CD8-positive, alpha-beta memory T cell (primary cell): ENCODE measurements at regions not wholly inside any gene's neighbourhood (a gene's known extent, or its start where the extent isn't known, plus 50 kb on each side); places are given as distances from the start of the nearest gene placed in this dataset.

Source experiments
- CTCF ChIA-PET: fragments of 350-600 bp; sonication (Branson Sonifier 250); formaldehyde crosslinking; loops from one replicate; lab custom pipeline; 2021; ENCODE audit warnings: antibody characterized with exemption; lab: Charles Lee
- POLR2A ChIA-PET: fragments of 350-600 bp; sonication (Branson Sonifier 250); formaldehyde crosslinking; loops from one replicate; lab custom pipeline; 2021; ENCODE audit warnings: antibody characterized with exemption; lab: Charles Lee
- DNase-seq, 5 donors: peaks; one replicate each; pipeline versions ENCODE4 v3.0.0 to v3.0.0-alpha.2; 2020 to 2022; ENCODE audit warnings: mixed read lengths in 1 of 5
- H3K27ac ChIP-seq: one replicate; pipeline ENCODE4 v1.7.0; 2013; ENCODE audit warnings: low read depth, mild to moderate bottlenecking, low read length, moderate library complexity
- H3K27me3 ChIP-seq: 2 replicates; pipeline ENCODE4 v1.7.0; 2013; ENCODE audit warnings: low read length, mild to moderate bottlenecking; ENCODE audit not compliant: insufficient read depth, poor library complexity, severe bottlenecking
- H3K36me3 ChIP-seq: 2 replicates; pipeline ENCODE4 v1.7.0; 2013; ENCODE audit warnings: mild to moderate bottlenecking, low read length, moderate library complexity; ENCODE audit not compliant: insufficient read depth
- H3K4me1 ChIP-seq: 2 replicates; pipeline ENCODE4 v1.7.0; 2013; ENCODE audit warnings: mild to moderate bottlenecking, low read length, moderate library complexity; ENCODE audit not compliant: insufficient read depth
- H3K4me3 ChIP-seq: 2 replicates; pipeline ENCODE4 v1.7.0; 2013; ENCODE audit warnings: mild to moderate bottlenecking, low read length
- H3K9me3 ChIP-seq: 2 replicates; pipeline ENCODE4 v1.7.0; 2013; ENCODE audit warnings: mild to moderate bottlenecking, low read length
- H3K27ac Mint-ChIP-seq, 8 donors: one replicate each; pipeline ENCODE4 v1.8.0; 2020 to 2021; ENCODE audit warnings: mixed read lengths in 8 of 8, mild to moderate bottlenecking in 6 of 8, inconsistent platforms in 3 of 8, moderate library complexity in 3 of 8
- H3K27me3 Mint-ChIP-seq, 2 donors: one replicate each; pipeline ENCODE4 v1.8.0; 2020 to 2021; ENCODE audit warnings: mixed read lengths in 2 of 2, mild to moderate bottlenecking in 1 of 2, moderate library complexity in 1 of 2
- H3K36me3 Mint-ChIP-seq, 3 donors: one replicate each; pipeline ENCODE4 v1.8.0; 2020 to 2021; ENCODE audit warnings: mixed read lengths in 3 of 3, inconsistent platforms in 1 of 3, mild to moderate bottlenecking in 1 of 3
- H3K4me1 Mint-ChIP-seq, 3 donors: one replicate each; pipeline ENCODE4 v1.8.0; 2020 to 2021; ENCODE audit warnings: mixed read lengths in 3 of 3, inconsistent platforms in 1 of 3, mild to moderate bottlenecking in 1 of 3
- H3K4me3 Mint-ChIP-seq, 7 donors: one replicate each; pipeline ENCODE4 v1.8.0; 2020 to 2021; ENCODE audit warnings: mixed read lengths in 7 of 7, mild to moderate bottlenecking in 6 of 7, moderate library complexity in 4 of 7, inconsistent platforms in 2 of 7
- H3K9me3 Mint-ChIP-seq, 5 donors: one replicate each; pipeline ENCODE4 v1.8.0; 2020 to 2022; ENCODE audit warnings: mixed read lengths in 5 of 5, mild to moderate bottlenecking in 3 of 5, moderate library complexity in 2 of 5, inconsistent platforms in 1 of 5

GRCh38 chr7:10815546-10815945 lies 158.1 kb upstream of the PHF14 start:
- no peak overlapping the region for H3K4me3 Mint-ChIP-seq
- no peak overlapping the region for H3K4me3 ChIP-seq
- no peaks in the 10 kb centered on the region for H3K36me3 ChIP-seq
- H3K9me3 Mint-ChIP-seq: peaks cover 0 to 6% (median 0%) of the 10 kb centered on the region in 5 donors
- peaks cover 0 to 11% of the 10 kb centered on the region in 2 donors for H3K27me3 Mint-ChIP-seq
- ChIA-PET POLR2A (no interaction called here), CTCF (no interaction called here)
- no peak overlapping the region for H3K27ac Mint-ChIP-seq
- H3K36me3 Mint-ChIP-seq: no peaks in the 10 kb centered on the region
- no peaks in the 10 kb centered on the region for H3K4me1 Mint-ChIP-seq
- no peak for DNase-seq
- no peaks in the 10 kb centered on the region for H3K27me3 ChIP-seq
- H3K27ac ChIP-seq: no peak overlapping the region
- H3K4me1 ChIP-seq: no peaks in the 10 kb centered on the region
- H3K9me3 ChIP-seq: no peaks in the 10 kb centered on the region

- Mint-ChIP-seq H3K27me3 (no peaks in the 10 kb centered on the region), H3K27ac (no peak overlapping the region), H3K4me1 (no peaks in the 10 kb centered on the region), H3K9me3 (no peaks in the 10 kb centered on the region), H3K4me3 (no peak overlapping the region), H3K36me3 (no peaks in the 10 kb centered on the region)
- Histone ChIP-seq H3K4me3 (no peak overlapping the region), H3K36me3 (no peaks in the 10 kb centered on the region), H3K27ac (no peak overlapping the region), H3K27me3 (no peaks in the 10 kb centered on the region), H3K9me3 (no peaks in the 10 kb centered on the region), H3K4me1 (no peaks in the 10 kb centered on the region)
- ChIA-PET POLR2A (no interaction called here), CTCF (no interaction called here)
- no peak for DNase-seq
Measured at GRCh38 chr7:10821156-10821555, 152.5 kb upstream of the PHF14 start.

- Histone ChIP-seq H3K27ac (no peak overlapping the region), H3K4me3 (no peak overlapping the region), H3K36me3 (no peaks in the 10 kb centered on the region), H3K9me3 (no peaks in the 10 kb centered on the region), H3K27me3 (no peaks in the 10 kb centered on the region), H3K4me1 (no peaks in the 10 kb centered on the region)
- Mint-ChIP-seq H3K9me3 (no peaks in the 10 kb centered on the region), H3K36me3 (no peaks in the 10 kb centered on the region), H3K27ac (no peak overlapping the region), H3K27me3 (no peaks in the 10 kb centered on the region), H3K4me3 (no peak overlapping the region), H3K4me1 (no peaks in the 10 kb centered on the region)
- POLR2A ChIA-PET: no interaction called here
- CTCF ChIA-PET: no interaction called here
- DNase-seq: no peak
Measured at GRCh38 chr7:10824154-10824553, 149.5 kb upstream of the PHF14 start.

- POLR2A ChIA-PET: no interaction called here
- no peak for DNase-seq
- Mint-ChIP-seq H3K4me1 (no peaks in the 10 kb centered on the region), H3K27me3 (no peaks in the 10 kb centered on the region), H3K36me3 (no peaks in the 10 kb centered on the region), H3K9me3 (no peaks in the 10 kb centered on the region), H3K27ac (no peak overlapping the region), H3K4me3 (no peak overlapping the region)
- no peaks in the 10 kb centered on the region for H3K36me3 ChIP-seq
- H3K27ac ChIP-seq: no peak overlapping the region
- no peak overlapping the region for H3K4me3 ChIP-seq
- no peaks in the 10 kb centered on the region for H3K4me1 ChIP-seq
- no peaks in the 10 kb centered on the region for H3K27me3 ChIP-seq
- H3K9me3 ChIP-seq: no peaks in the 10 kb centered on the region
- CTCF ChIA-PET: no interaction called here
Measured at GRCh38 chr7:10838228-10838627, 135.4 kb upstream of the PHF14 start.

- H3K27me3 Mint-ChIP-seq: peaks cover 2 to 11% of the 10 kb centered on the region in 2 donors
- no peaks in the 10 kb centered on the region for H3K4me1 Mint-ChIP-seq
- Histone ChIP-seq H3K4me1 (no peaks in the 10 kb centered on the region), H3K4me3 (no peak overlapping the region), H3K36me3 (no peaks in the 10 kb centered on the region), H3K9me3 (no peaks in the 10 kb centered on the region), H3K27ac (no peak overlapping the region), H3K27me3 (no peaks in the 10 kb centered on the region)
- no peak overlapping the region for H3K27ac Mint-ChIP-seq
- ChIA-PET CTCF (no interaction called here), POLR2A (no interaction called here)
- no peaks in the 10 kb centered on the region for H3K36me3 Mint-ChIP-seq
- H3K9me3 Mint-ChIP-seq: peaks cover 0 to 3% (median 0%) of the 10 kb centered on the region in 5 donors
- no peak for DNase-seq
- H3K4me3 Mint-ChIP-seq: no peak overlapping the region
Measured at GRCh38 chr7:10845225-10845624, 128.4 kb upstream of the PHF14 start.

GRCh38 chr7:10855583-10855982 lies 118.1 kb upstream of the PHF14 start:
- ChIA-PET CTCF (no interaction called here), POLR2A (no interaction called here)
- Histone ChIP-seq H3K9me3 (no peaks in the 10 kb centered on the region), H3K27ac (no peak overlapping the region), H3K27me3 (no peaks in the 10 kb centered on the region), H3K4me1 (no peaks in the 10 kb centered on the region), H3K4me3 (no peak overlapping the region), H3K36me3 (no peaks in the 10 kb centered on the region)
- H3K9me3 Mint-ChIP-seq: no peaks in the 10 kb centered on the region
- H3K4me1 Mint-ChIP-seq: no peaks in the 10 kb centered on the region
- H3K36me3 Mint-ChIP-seq: no peaks in the 10 kb centered on the region
- no peak overlapping the region for H3K27ac Mint-ChIP-seq
- H3K27me3 Mint-ChIP-seq: peaks cover 0 to 12% of the 10 kb centered on the region in 2 donors
- no peak for DNase-seq
- no peak overlapping the region for H3K4me3 Mint-ChIP-seq

GRCh38 chr7:10860516-10860915 lies 113.2 kb upstream of the PHF14 start:
- DNase-seq: no peak

GRCh38 chr7:10863476-10863875 lies 110.2 kb upstream of the PHF14 start:
- DNase-seq: no peak
- POLR2A ChIA-PET: no interaction called here
- H3K27me3 ChIP-seq: no peaks in the 10 kb centered on the region

More at GRCh38 chr7:10860516-10860915, 113.2 kb upstream of the PHF14 start:
- Histone ChIP-seq H3K36me3 (no peaks in the 10 kb centered on the region), H3K27ac (no peak overlapping the region), H3K27me3 (no peaks in the 10 kb centered on the region), H3K4me3 (no peak overlapping the region), H3K9me3 (no peaks in the 10 kb centered on the region), H3K4me1 (no peaks in the 10 kb centered on the region)
- H3K4me1 Mint-ChIP-seq: no peaks in the 10 kb centered on the region
- H3K9me3 Mint-ChIP-seq: peaks cover 0 to 2% (median 0%) of the 10 kb centered on the region in 5 donors
- peaks cover 0 to 13% of the 10 kb centered on the region in 2 donors for H3K27me3 Mint-ChIP-seq
- CTCF ChIA-PET: no interaction called here
- POLR2A ChIA-PET: no interaction called here
- H3K4me3 Mint-ChIP-seq: no peak overlapping the region
- no peaks in the 10 kb centered on the region for H3K36me3 Mint-ChIP-seq
- no peak overlapping the region for H3K27ac Mint-ChIP-seq

GRCh38 chr7:10874666-10875065 lies 99.0 kb upstream of the PHF14 start:
- Histone ChIP-seq H3K9me3 (no peaks in the 10 kb centered on the region), H3K27ac (no peak overlapping the region), H3K4me3 (no peak overlapping the region), H3K27me3 (no peaks in the 10 kb centered on the region), H3K4me1 (no peaks in the 10 kb centered on the region), H3K36me3 (no peaks in the 10 kb centered on the region)
- peaks cover 0 to 5% (median 0%) of the 10 kb centered on the region in 3 donors for H3K36me3 Mint-ChIP-seq
- CTCF ChIA-PET: no interaction called here
- no peak overlapping the region for H3K4me3 Mint-ChIP-seq
- no peaks in the 10 kb centered on the region for H3K4me1 Mint-ChIP-seq
- H3K9me3 Mint-ChIP-seq: peaks cover 0 to 10% (median 4%) of the 10 kb centered on the region in 5 donors
- no peak for DNase-seq
- no peak overlapping the region for H3K27ac Mint-ChIP-seq
- peaks cover 13 to 29% of the 10 kb centered on the region in 2 donors for H3K27me3 Mint-ChIP-seq
- POLR2A ChIA-PET: no interaction called here

More at GRCh38 chr7:10863476-10863875, 110.2 kb upstream of the PHF14 start:
- Mint-ChIP-seq H3K36me3 (no peaks in the 10 kb centered on the region), H3K27me3 (peaks cover 0 to 13% of the 10 kb centered on the region in 2 donors), H3K4me1 (no peaks in the 10 kb centered on the region), H3K4me3 (no peak overlapping the region), H3K27ac (no peak overlapping the region), H3K9me3 (peaks cover 0 to 2% (median 0%) of the 10 kb centered on the region in 5 donors)
- Histone ChIP-seq H3K9me3 (no peaks in the 10 kb centered on the region), H3K4me1 (no peaks in the 10 kb centered on the region), H3K4me3 (no peak overlapping the region), H3K36me3 (no peaks in the 10 kb centered on the region), H3K27ac (no peak overlapping the region)
- CTCF ChIA-PET: no interaction called here
